ENCODE measurements at regions not wholly inside any gene's neighbourhood (a gene's known extent, or its start where the extent isn't known, plus 50 kb on each side); places are given as distances from the start of the nearest gene placed in this dataset.

DNA sequence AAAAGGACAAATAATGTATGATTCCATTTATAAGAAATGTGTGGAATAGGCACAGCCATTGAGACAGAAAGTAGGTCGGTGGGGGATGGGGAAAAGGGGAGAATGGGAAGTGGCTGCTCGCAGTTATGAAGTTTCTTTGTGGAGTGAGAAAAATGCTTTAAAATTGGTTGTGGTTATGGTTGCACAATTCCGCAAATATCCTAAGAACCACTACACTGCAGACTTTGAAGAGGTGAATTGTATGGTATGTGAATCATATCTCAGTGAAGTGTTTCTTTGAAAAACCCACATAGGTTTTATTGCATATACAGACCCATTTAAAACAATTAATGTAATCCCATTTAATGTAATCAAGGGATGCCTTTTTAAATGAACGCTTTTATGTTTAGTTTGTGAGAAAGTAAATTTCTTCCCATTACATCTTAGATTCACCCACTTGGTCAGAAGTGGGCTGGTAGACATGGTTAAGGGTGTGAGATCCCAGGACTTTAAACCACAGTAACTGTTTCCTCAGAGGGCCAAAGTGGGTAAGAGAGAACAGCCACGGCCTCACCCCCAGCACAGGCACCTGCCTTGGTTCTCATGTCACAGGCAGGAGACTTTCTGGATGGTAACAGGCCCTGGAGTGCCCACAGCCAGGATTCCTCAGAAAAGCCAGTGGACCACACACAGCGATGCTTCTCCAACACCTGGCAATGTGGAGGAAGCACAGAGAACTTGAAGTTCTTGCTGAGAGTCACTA lies 119.3 kb upstream of the GJB6 start:
- DNase-seq, result no peak

DNA sequence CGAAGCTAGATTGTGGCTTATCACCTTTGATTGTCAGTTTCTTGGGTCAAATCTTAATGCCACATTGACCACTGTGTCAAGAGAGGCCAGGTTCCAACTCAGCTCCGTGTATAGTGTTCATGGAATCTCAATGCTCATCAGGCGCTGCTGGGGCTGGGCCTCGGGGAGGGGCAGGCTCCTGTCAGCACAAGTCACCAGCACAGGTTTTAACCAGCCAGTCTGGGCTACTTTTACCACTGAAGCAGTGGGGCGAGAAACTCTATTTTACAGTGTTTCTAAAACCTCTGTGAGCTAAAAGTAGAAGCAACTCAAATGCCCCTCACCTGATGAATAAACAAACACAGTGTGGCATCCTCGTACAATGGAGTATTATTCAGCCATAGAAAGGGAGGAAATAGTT lies 118.7 kb upstream of the GJB6 start:
- DNase-seq, result no peak

DNA sequence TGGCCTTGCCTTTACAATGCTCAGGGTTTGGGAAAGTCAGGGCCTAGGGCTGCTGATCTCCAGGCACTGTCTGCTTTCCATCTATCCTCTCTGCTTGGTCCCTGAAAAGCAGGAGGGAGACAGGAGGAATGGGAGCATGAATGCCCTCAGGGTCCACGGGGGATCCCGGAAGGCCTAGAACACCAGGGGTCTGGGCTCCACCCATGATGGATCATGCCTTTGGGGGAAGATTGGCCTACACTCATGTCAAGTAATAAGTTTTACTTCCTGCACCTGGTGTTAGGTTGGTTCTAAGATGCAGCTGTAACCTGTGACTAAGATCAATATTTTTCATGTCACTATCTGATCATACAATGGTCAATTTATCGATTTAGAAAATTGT lies 118.3 kb upstream of the GJB6 start:
- DNase-seq, result no peak

DNA sequence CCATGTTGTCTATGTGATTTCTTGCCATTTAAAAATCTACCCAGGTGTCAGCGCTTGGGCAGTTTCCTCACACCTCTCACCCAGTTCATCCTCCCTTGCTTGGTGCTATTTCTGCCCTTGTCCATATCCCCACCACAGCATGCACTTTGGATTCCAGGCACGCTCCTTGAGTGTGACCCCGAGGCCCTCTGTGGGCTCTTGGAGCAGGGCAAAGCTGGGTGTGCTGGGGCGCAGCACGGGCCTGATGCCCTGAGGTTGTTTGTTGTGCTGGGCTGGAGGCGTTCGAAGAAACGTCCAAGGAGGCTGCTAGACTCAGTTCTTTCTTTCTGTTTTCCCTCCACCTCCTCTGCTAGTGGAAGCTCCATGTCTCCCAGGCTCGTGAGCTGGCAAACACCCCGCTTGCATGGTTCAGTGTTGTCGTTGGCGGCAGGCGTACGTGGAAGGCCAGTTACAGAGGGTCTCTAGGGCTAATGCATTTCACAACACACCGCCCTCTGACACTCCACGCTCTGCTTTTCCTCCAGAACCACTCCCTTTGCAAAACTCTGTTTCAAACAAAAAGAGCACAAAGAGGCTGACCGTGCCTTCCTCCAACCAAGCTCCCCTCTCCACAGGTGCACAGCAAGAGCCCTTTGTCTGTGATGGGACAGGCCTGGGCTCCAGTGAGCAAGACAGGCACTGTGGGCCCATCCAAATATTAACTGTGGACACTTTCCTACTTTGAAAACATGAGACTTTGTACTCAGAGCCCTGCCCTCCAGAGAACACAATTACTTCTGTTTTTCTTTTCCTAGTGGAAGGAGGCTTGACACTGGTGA lies 117.7 kb upstream of the GJB6 start:
- DNase-seq, result no peak

DNA sequence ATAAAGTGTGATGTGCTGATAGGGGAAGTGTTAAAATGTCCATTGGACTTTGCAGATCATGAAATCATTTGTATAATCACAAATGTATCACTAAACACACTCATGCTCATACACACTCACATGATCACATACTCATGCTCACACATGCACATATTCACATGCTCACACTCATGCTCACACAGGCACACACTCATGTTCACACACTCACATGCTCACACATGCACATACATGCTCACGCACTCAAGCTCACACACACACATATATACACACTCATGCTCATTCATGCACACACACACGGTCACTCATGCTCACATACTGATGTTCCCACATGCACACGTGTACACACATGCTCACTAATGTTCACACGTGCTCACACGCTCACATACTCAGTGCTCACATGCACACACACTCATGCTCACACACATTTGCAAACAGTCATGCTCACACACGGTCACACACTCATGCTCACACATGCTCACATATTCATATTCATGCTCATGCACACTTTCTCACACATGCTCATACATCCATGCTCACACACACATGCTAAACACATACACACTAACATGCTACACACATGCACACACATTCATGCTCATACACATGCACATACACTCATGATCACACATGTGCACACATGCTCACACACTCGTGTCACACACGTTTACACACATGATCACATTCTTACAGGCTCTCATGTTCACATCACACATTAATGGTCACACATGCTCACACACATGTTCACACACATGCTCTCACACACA lies 116.7 kb upstream of the GJB6 start:
- DNase-seq, result no peak

DNA sequence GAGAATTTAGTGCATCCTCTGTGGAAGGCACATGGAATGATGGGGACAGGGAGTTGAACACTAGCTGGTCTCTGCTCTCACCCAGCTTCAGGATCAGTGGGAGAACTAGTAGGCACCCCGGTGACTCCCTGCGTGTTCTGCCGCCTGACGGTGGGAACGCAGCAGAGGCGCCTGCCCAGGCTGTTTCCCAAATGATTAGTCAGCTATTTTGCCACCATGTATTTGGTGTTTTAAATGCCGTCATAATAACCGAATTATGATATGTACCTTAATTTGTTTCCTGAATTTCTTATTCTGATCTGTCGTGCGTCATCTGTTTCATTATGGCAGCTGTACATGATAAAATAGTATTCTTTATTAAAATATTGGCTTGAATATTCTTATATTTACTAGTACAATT lies 115.9 kb upstream of the GJB6 start:
- DNase-seq, result no peak

DNA sequence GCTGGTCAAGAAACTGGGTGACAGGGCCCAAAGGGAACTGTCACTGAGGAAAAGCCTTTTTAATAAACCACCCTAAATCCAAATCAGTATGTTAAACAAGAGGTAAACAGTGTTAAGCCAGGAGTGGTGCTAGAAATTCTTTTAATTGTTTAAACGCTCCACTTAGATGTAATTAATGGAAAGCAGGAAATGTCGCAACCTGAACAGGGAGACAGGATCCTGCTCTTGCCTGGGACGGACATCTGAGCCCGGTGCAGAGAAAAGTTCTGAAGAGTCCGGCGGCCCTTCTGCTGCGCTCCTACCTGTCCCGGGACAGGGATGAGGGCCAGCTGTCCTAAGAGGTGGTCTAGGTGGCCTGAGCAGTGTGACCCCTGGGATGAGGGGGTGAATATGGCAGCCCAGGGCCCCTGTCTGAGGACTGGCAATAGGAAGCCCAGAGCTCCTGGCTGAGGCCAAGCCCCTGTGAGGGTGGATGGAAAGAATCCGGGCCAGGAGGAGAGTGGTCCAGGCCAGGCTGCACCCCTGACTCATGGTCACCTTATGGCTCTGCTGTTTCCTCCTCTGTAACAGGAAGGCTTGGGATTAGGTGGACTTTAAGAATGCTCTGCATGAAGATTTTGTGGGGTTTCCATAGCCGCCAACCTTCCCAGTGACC lies 112.8 kb upstream of the GJB6 start:
- no peak for DNase-seq

DNA sequence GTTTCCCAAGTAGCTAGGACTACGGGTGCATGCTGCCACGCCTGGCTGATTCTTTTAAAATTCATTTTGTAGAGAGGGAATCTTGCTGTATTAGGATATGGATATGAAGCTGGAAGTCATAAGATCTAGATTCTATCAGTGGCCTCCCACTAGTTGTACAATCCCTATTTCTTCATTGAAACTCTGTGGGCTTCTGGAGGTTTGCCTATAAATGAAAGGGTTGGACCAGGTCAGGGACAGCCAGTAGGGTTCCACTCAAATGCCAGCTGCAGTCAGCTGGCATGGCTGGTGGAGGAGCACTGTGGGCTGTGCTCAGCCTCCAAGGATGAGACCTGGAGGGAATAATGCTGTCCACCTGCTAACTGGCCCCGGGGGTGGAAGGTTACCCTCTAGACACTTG lies 110.2 kb upstream of the GJB6 start:
- no peak for DNase-seq

DNA sequence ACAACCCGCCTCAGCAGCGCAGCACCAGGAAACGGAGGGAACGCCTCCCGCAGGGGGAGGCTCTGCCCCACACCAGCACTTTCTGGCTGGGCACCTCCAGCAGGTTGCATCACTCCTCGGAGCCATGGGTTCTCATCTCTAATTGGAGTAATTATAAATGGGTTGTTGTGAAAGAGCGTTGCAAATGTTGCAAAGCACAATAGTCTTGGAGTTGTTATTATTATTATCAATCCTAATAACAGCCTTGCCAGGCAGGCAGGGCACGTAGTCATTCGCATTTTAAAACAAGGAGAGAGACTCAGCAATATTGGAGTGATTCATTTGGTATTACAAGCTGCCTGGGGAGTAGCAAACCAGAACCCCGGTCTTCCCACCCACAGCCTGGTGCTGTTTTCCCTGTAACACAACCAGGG lies 108.6 kb upstream of the GJB6 start:
- DNase-seq, result peak; percentile 43

DNA sequence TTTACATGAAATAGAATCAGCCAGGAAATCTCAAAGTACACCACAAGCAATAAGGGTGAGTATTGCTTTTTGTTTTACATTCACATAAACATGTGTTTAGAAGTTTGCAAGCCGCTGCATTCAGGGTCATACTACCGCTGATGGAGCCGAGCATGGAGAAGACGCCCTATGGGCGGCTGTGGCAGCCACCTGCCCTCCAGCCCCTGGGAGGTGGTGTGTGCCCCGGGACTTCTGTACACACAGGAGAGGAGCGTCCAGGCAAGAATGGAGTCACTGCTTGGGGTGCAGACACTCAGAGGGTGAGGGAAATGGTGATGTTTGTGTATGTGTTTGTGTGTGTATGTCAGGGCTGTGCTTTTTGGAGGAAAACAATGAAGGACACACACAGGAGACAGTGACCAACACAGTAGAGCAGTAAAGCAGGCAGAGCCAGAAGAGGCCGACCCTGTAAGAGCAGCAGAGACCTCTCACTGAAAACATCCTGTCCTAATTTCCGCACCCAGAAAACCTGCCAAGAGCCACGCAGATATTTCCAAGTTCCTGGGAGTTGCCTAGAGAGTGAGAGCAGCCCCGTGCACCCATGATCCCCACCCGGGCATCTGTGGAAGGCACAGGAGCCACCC lies 108.1 kb upstream of the GJB6 start:
- DNase-seq, result no peak

DNA sequence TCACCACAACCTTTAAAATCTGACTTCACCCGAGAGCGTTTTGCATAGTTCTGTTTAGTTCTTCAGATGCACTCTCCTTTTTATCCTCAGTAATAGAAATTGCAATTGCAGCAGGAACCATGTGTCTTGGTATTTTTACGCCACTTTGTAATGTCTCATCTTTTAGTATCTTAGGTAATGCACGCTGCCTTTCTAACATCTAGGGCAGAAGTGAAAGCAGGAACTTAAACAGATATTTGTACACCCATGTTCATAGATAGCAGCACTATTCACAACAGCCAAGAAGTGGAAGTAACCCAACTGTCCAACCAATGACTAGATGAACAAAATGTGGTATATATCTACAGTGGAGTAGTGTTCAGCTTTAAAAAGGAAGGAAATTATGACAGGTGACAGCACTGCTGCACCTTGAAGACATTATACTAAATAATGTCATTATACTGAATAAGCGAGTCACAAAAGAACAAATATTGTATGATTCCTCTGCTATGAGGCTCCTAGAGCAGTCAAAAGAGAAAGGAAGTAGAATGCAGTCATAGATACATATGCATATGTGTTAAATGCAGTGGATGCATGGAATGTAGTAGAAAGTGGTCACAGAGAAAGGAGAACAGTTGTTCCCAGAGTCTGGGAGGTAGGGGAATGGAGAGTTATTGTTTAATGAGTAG lies 105.9 kb upstream of the GJB6 start:
- DNase-seq, result peak; percentile 84

DNA sequence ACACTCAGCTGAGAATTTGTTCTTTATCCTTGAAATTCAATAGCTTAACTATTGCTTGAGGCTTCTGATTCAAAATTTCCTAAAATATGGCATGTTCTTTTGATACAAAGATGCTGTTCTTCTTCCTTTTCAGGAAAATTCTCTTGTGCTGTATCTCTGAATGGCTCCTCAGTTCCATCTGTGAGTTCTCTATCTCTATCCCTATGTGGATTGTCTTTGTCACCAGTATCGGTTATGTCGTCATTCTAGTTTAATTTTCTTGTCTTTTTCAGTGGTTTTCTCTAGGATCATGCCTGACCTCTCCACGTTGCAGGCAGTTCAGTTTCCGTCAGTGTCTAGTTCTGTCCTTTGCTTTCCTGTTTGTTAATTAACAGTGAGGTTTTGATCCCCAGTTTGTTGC lies 104.6 kb upstream of the GJB6 start:
- DNase-seq, result no peak

DNA sequence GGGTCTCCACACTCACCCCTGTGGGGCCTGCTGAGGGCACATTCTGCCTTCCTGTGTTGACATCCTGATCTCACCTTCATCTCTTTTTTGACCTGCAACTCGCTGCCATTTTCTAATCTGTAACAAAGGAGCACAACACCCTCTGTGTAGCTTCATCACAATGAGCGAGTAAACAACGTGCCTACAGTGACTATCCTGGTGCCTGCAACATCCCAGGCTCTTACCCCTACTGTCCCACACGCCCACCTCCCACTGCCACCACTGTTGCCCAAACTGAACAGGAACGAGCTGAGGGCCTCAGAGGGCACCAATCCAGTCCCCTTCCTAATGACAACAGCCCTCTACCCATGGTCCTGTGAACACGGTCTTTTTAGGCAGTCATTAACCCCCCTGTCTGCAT lies 102.2 kb upstream of the GJB6 start:
- DNase-seq, result no peak

DNA sequence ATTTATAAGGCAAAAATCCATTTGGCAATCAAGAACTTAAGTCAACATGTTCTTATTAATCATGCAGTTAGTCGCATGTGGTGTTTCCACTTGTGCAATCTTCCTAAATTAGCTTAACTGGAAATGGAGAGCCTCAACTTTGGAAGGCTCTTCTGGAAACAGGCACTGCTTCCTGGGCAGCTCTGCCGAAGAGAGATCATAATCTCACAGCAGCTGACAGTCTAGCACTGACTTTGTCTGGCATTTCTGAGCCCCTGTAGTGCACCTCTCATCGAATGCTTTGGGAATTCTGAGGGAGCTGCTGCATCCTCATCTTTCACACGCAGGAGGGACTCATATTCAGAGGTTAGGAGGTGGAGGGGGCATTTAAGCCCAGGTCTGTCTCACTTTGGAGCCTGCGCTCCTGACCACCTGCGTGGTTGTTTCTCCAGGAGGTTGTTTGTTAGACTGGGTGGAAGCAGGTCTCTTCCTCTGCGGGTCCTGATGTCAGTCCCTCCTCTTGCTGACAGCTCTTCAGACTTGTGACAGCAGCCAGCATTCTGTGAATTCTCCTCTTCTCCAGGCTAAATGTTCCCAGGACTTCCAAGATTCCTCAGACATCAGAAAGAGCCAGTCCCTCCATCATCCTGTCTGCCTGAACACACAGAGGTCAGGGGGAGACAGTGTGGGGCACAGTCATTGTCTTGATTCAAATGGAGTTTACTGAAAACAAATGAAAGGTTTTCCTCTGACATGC lies 100.4 kb upstream of the GJB6 start:
- peak; percentile 18 for DNase-seq

DNA sequence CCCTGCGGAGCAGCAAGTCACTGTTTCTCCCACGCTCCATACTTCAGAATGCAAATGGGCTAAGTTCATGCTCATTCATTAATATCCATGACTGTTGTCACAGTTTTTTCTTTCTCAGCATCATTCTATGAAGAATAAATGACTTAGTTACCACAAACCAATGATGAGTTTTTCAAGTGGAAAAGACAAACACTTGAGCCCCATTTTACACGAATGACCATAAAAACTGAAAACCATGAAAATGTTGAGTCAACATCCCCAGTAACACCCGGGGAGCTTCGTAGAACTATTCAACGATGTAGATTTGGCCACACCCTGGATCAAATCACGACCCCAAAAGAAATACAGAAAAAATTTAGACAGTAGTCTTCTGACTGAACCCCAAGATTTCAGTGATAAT lies 99.8 kb upstream of the GJB6 start:
- no peak for DNase-seq

DNA sequence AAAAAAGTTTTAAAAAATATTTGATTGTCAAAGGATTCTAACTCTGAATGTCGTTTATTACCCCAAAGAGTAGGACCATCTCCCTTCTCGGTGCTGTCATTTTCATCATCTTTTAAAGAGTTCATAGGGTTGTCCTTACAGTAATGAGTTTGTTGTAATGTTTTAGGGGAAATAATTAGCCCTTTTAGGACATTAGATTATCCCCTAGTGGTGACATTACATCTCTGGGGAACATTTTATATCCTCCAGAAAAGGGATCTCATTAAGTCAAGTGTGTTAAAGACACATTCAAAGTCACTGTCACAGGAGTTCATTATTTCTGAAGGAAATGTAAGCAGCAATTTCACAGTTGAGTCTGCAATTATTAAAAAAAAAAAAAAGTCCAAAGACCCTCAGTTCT lies 99.3 kb upstream of the GJB6 start:
- no peak for DNase-seq

DNA sequence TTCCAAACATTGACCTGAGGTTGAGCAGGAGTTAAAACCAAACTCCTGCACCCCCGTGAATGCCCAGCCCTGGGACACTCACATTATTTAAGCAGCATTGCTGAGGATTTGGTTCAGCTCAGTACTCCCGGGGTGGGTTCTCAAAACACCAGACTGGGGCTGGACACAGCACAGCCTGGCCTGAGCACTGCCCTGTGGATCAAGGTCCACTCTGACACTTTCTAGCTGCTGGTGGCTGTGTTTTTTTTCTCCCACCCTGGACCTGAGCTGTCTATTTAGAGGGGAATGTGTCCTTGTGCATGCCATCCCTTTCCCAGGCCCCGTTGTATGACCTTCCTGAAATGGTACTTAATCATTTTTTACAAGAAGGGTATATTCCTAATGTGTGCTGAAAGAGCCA lies 94.7 kb upstream of the GJB6 start:
- DNase-seq, result no peak

DNA sequence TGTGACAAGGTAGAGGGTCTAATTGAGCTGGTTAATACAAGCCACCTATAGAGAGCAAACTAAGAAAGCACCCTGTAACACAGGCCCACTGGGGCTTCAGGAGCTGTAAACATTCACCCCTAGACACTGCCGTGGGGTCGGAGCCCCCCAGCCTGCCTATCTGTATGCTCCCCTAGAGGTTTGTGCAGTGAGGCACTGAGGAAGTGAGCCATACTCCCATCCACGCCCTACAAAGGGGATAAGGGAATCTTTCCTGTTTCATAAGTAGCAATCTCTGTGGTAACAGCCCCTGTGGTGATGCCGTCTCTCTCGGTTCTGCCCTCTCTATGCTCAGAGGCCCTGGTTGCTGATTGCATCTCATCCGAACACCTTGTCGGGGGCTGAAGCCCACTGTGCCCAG lies 94.2 kb upstream of the GJB6 start:
- DNase-seq, result no peak

DNA sequence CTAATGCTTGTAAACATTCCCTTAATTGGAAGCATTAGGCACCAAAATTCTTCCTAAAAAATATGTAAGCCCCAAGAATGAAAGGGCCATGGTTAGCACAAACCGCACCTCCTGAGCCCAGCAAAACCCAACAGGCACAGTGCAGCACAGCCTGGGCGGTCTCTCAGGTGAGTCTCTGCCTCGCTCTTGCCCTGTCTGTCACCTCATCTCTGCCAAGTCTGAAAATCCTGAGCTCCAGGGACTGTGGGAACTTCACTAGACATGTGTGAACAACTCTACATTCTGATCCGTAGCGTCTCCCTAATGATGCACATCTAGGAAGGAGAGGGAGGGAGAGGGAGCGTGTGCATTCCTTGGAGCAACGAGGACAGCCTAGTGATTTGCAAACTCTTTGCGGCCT lies 88.8 kb upstream of the GJB6 start:
- no peak for DNase-seq

DNA sequence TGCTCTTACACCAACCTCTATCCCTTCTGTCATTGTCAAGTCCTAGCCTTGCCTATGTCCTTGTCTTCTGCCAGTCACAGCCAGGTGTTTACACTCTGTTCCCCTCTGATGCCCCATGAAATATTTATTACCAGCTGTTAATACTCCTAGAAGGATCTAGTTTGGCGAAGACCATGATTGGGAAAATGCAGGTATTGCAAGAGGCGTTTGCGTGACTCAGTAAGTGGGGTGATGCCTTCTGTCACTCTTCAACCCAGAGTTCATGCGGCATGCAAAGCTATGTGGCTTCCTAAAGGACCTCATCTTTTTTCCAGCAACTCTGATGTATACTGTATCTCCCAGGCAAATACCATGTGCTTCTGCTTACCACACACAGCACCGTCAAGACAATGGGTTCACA lies 81.8 kb upstream of the GJB6 start:
- no peak for DNase-seq

DNA sequence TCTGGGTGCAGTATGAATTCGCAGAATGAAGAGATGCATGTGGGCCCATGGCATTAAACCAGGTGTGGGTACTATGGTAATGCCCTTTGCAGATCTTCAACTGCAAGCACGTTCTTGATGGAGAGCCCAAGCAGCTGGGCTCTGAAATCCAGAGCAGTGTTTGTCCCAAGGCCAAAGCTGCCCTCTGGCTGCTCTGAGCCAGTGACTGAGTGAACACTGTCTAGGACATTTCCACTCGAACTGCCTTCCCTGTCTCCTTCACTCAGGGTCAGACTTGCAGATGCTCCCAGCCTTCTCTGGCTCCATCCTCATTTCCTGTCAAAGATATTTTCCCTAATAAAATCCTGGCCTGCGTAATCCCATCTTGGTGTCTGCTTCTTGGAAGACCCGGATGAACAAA lies 80.2 kb upstream of the GJB6 start:
- no peak for DNase-seq

DNA sequence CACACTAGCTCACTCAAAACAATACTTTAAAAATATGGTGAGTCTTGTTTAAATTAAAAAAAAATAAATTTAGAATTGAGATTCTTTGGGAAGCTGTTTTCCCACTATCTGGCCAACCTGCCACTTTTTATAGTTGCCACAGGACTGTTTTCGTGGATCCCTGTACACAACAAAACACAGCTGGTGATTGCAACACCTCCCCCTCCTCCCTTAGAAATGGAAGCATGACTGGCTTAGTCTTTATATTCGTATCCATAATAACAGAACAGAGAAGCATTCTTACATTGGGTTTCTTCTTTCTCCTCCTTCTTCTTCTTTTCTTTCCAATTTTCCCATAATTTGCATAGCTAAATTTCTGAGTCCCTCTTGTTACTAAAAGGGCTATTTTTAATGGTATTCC lies 79.5 kb upstream of the GJB6 start:
- DNase-seq, result peak; percentile 23

Measured in suppressor macrophage treated with lipopolysaccharide for 4 hours (primary cell).